ENCODE measurements at regions not wholly inside any gene's neighbourhood (a gene's known extent, or its start where the extent isn't known, plus 50 kb on each side); places are given as distances from the start of the nearest gene placed in this dataset.

- Histone ChIP-seq H2AFZ (no peak overlapping the region), H3K9me2 (ENCODE audit: insufficient read depth) (no peaks in the 10 kb centered on the region), H4K20me1 (replicated peaks; ENCODE audit: insufficient read depth) (no peaks in the 10 kb centered on the region), H3K27ac (ENCODE audit: low read depth) (no peak overlapping the region), H3K36me3 (ENCODE audit: insufficient read depth) (no peaks in the 10 kb centered on the region), H3K4me2 (no peak overlapping the region), H3K27me3 (ENCODE audit: insufficient read depth) (no peaks in the 10 kb centered on the region), H3F3A (replicated peaks; ENCODE audit: low read depth) (no peaks in the 10 kb centered on the region), H3K4me1 (ENCODE audit: insufficient read depth) (peaks cover 6% of the 10 kb centered on the region), H3K4me3 (no peak overlapping the region), H3K79me2 (replicated peaks; ENCODE audit: insufficient read depth) (no peaks in the 10 kb centered on the region)
- no peaks in the 10 kb centered on the region; the same call in 2 of the 3 replicates for H3K9me3 Mint-ChIP-seq
- H3K27me3 Mint-ChIP-seq (ENCODE audit: insufficient read depth, low read depth, poor library complexity) = no peaks in the 10 kb centered on the region
- DNase-seq (ENCODE audit: low spot score) (peak; percentile 4), ATAC-seq (no peak)
- H3K4me1 Mint-ChIP-seq = peaks cover 13% of the 10 kb centered on the region
- no peaks in the 10 kb centered on the region for H3K36me3 Mint-ChIP-seq (ENCODE audit: low read depth)
- peak overlapping the region; percentile 28 for H3K27ac Mint-ChIP-seq
- TF ChIP-seq NANOG (IDR thresholded peaks at IDR 0.05; ENCODE audit: borderline replicate concordance) = peak; percentile 38; the same call in 1 of the 2 replicates
- TF ChIP-seq REST (IDR thresholded peaks at IDR 0.05; ENCODE audit: unreplicated experiment) = no peak
- H3K4me3 Mint-ChIP-seq = no peak overlapping the region
These were observed 593.2 kb downstream of the LRRIQ3 start for GRCh38 chr1:73604739-73605138.

- peaks cover 6% of the 10 kb centered on the region for H3K4me1 ChIP-seq (ENCODE audit: insufficient read depth)
- no peaks in the 10 kb centered on the region for H4K20me1 ChIP-seq (replicated peaks; ENCODE audit: insufficient read depth)
- DNase-seq (ENCODE audit: low spot score) (no peak), ATAC-seq (no peak)
- H3K36me3 ChIP-seq (ENCODE audit: insufficient read depth) = no peaks in the 10 kb centered on the region
- TF ChIP-seq ETS1 (IDR thresholded peaks at IDR 0.05) = no peak
- no peak for TF ChIP-seq JUNB (IDR thresholded peaks at IDR 0.05; ENCODE audit: unreplicated experiment)
- no peak for TF ChIP-seq POLR2AphosphoS5 (IDR thresholded peaks at IDR 0.05; ENCODE audit: low read depth)
- no peak for TF ChIP-seq REST (IDR thresholded peaks at IDR 0.05; ENCODE audit: unreplicated experiment)
- no peak for TF ChIP-seq STAT1 (IDR thresholded peaks at IDR 0.05; ENCODE audit: unreplicated experiment)
- no peak for TF ChIP-seq CTCF (conservative IDR thresholded peaks at IDR 0.05; ENCODE audit: low read depth in 2 of 2)
- TF ChIP-seq EZH2 (IDR thresholded peaks at IDR 0.05; ENCODE audit: low read depth, unreplicated experiment) = no peak
- TF ChIP-seq NANOG (IDR thresholded peaks at IDR 0.05; ENCODE audit: borderline replicate concordance) = no peak
- TF ChIP-seq ZNF331 (CRISPR knock-in tag; IDR thresholded peaks at IDR 0.05; ENCODE audit: low read depth) = no peak
- no peak for TF ChIP-seq ZNF114 (CRISPR knock-in tag; IDR thresholded peaks at IDR 0.05)
- Mint-ChIP-seq H3K27me3 (ENCODE audit: insufficient read depth, low read depth, poor library complexity) (no peaks in the 10 kb centered on the region), H3K27ac (peak overlapping the region; percentile 80), H3K9me3 (no peaks in the 10 kb centered on the region; the same call in 2 of the 3 replicates), H3K36me3 (ENCODE audit: low read depth) (no peaks in the 10 kb centered on the region), H3K4me3 (no peak overlapping the region), H3K4me1 (peaks cover 13% of the 10 kb centered on the region)
- H3F3A ChIP-seq (replicated peaks; ENCODE audit: low read depth) = no peaks in the 10 kb centered on the region
- no peaks in the 10 kb centered on the region for H3K27me3 ChIP-seq (ENCODE audit: insufficient read depth)
- no peak overlapping the region for H3K4me2 ChIP-seq
- no peak overlapping the region for H2AFZ ChIP-seq
- no peaks in the 10 kb centered on the region for H3K9me2 ChIP-seq (ENCODE audit: insufficient read depth)
- H3K27ac ChIP-seq (ENCODE audit: low read depth) = no peak overlapping the region
- H3K4me3 ChIP-seq = no peak overlapping the region
- no peaks in the 10 kb centered on the region for H3K79me2 ChIP-seq (replicated peaks; ENCODE audit: insufficient read depth)
These were observed 593.8 kb downstream of the LRRIQ3 start for GRCh38 chr1:73604211-73604610.

Measured in GM23338 (cell line).